Keratinocyte (primary cell): ENCODE measurements at regions not wholly inside any gene's neighbourhood (a gene's known extent, or its start where the extent isn't known, plus 50 kb on each side); places are given as distances from the start of the nearest gene placed in this dataset.
"Not testable (repeated sequence)": the region's sequence is repeated elsewhere in the genome, so short reads cannot be mapped to it uniquely, and the experiment has no call there.

Experiments
- DNase-seq: peaks from one replicate; pipeline ENCODE4 v3.0.0-alpha.2; 2011; ENCODE audit warnings: low read depth, missing footprints, low spot score
- FAIRE-seq: peaks from 2 replicates; lab custom pipeline; 2011; peaks lifted over from hg19 to GRCh38; lab: Jason Lieb, UNC
- H2AFZ ChIP-seq: 2 replicates; pipeline ENCODE4 v1.6.0; 2012; ENCODE audit warnings: low read length, control low read depth, inconsistent platforms; ENCODE audit not compliant: control insufficient read depth
- H3K27ac ChIP-seq: 2 replicates; pipeline ENCODE4 v1.5.1; 2011; ENCODE audit warnings: low read length; ENCODE audit not compliant: control insufficient read depth, insufficient read depth
- H3K27me3 ChIP-seq: 3 replicates; pipeline ENCODE4 v1.6.0; 2011; ENCODE audit warnings: low read length; ENCODE audit not compliant: control insufficient read depth, insufficient read depth; ENCODE audit errors: extremely low read depth
- H3K36me3 ChIP-seq, 2 experiments: 2 replicates in 1 of 2; 3 replicates in 1 of 2; pipeline ENCODE4 v1.5.1; 2011; ENCODE audit warnings: low read length in 2 of 2, mild to moderate bottlenecking in 1 of 2; ENCODE audit not compliant: control insufficient read depth in 2 of 2, insufficient read depth in 2 of 2; ENCODE audit errors: extremely low read depth in 1 of 2
- H3K4me1 ChIP-seq: 3 replicates; pipeline ENCODE4 v1.5.1; 2011; ENCODE audit warnings: low read length; ENCODE audit not compliant: control insufficient read depth, insufficient read depth; ENCODE audit errors: extremely low read depth
- H3K4me2 ChIP-seq: 3 replicates; pipeline ENCODE4 v1.6.0; 2011; ENCODE audit warnings: low read depth, low read length; ENCODE audit not compliant: control insufficient read depth, insufficient read depth; ENCODE audit errors: extremely low read depth
- H3K4me3 ChIP-seq, 3 experiments: fragments of 200-600 bp in 1 of 3; sonication (generic) in 1 of 3; 2 replicates in 2 of 3; 3 replicates in 1 of 3; pipeline ENCODE4 v1.5.1; 2011 to 2016; ENCODE audit warnings: low read length in 3 of 3, mild to moderate bottlenecking in 3 of 3, control low read depth in 2 of 3, inconsistent platforms in 1 of 3, low read depth in 1 of 3, mixed read lengths in 1 of 3, mixed run types in 1 of 3, moderate library complexity in 1 of 3; ENCODE audit not compliant: control insufficient read depth in 2 of 3, insufficient read depth in 2 of 3; ENCODE audit errors: extremely low read depth in 1 of 3
- H3K79me2 ChIP-seq: 2 replicates; pipeline ENCODE4 v1.6.0; 2012; ENCODE audit warnings: low read length; ENCODE audit not compliant: control insufficient read depth, insufficient read depth
- H3K9ac ChIP-seq: 3 replicates; pipeline ENCODE4 v1.6.0; 2011; ENCODE audit warnings: low read length; ENCODE audit not compliant: control insufficient read depth, insufficient read depth; ENCODE audit errors: extremely low read depth
- H3K9me1 ChIP-seq: 3 replicates; pipeline ENCODE4 v1.6.0; 2011; ENCODE audit warnings: low read length; ENCODE audit not compliant: control insufficient read depth, insufficient read depth; ENCODE audit errors: extremely low read depth
- H3K9me3 ChIP-seq: 2 replicates; pipeline ENCODE4 v1.5.1; 2012; ENCODE audit warnings: low read depth, low read length; ENCODE audit not compliant: control insufficient read depth
- H4K20me1 ChIP-seq: 3 replicates; pipeline ENCODE4 v1.6.0; 2011; ENCODE audit warnings: low read length; ENCODE audit not compliant: control insufficient read depth, insufficient read depth; ENCODE audit errors: extremely low read depth
- dilution Hi-C: fragments of 300-500 bp; cut with MboI; formaldehyde crosslinking; loops from one replicate; pipeline ENCODE4 v1.7.0; 2020; ENCODE audit warnings: low sequenced_read_pairs; ENCODE audit not compliant: extremely low pct_ligation_motif_present

- H3K9ac ChIP-seq, H2AFZ ChIP-seq, H3K4me2 ChIP-seq: not testable (repeated sequence)
These were observed 188.3 kb downstream of the NPIPB11 start for GRCh38 chr16:29218171-29218570.

GRCh38 chr16:29217752-29218126 is 188.8 kb downstream of the NPIPB11 start:
- FAIRE-seq, H3K9me3 ChIP-seq, DNase-seq, H3K27me3 ChIP-seq, H3K4me2 ChIP-seq, H4K20me1 ChIP-seq, H3K4me3 ChIP-seq, H3K27ac ChIP-seq, H3K36me3 ChIP-seq, H3K9me1 ChIP-seq, dilution Hi-C loops, H3K4me1 ChIP-seq, H3K79me2 ChIP-seq, H2AFZ ChIP-seq, H3K9ac ChIP-seq: not testable (repeated sequence)

More at GRCh38 chr16:29218171-29218570, 188.3 kb downstream of the NPIPB11 start:
- H3K4me3 ChIP-seq, DNase-seq, H4K20me1 ChIP-seq, H3K27ac ChIP-seq, H3K79me2 ChIP-seq, H3K36me3 ChIP-seq, H3K9me3 ChIP-seq, dilution Hi-C loops, H3K9me1 ChIP-seq, FAIRE-seq, H3K4me1 ChIP-seq, H3K27me3 ChIP-seq: not testable (repeated sequence)

DNA sequence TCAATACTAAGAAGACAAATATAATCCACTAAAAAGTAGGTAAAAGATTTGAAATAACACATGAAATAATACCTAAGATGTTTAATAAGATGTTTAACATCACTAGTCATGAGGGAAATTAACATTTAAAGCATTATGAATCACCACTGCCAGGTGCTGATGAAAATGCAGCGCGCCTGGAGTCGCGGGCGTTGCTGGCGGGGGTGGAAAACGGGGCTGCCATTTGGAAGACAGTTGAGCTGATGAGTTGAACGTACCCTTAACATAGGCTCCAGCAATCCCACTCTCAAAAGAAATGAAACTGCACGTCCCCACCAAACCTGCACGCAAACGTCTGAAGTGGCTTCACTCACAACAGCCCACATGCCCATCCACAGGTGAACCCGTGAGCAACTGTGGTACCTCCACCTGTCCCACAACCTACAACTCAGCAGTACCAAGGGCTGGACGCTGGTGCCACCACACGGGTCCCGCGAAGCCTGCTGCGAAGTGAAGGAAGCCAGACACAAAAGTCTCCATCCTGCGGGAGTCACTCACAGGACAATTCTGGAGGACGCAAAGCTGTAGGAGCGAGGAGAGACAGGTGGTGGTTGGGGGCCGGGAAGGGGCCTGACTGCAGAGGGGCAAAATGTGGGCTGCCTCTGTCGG is 189.3 kb downstream of the NPIPB11 start:
- H3K9me3 ChIP-seq, H3K79me2 ChIP-seq, H3K27ac ChIP-seq, H3K27me3 ChIP-seq, H3K9ac ChIP-seq, H3K9me1 ChIP-seq, dilution Hi-C loops, H4K20me1 ChIP-seq, DNase-seq, H3K36me3 ChIP-seq, H3K4me1 ChIP-seq, FAIRE-seq, H3K4me2 ChIP-seq, H3K4me3 ChIP-seq, H2AFZ ChIP-seq: not testable (repeated sequence)

- H3K27ac ChIP-seq, dilution Hi-C loops: not testable (repeated sequence)
These were observed 192.7 kb downstream of the NPIPB11 start for GRCh38 chr16:29213770-29214169.

DNA sequence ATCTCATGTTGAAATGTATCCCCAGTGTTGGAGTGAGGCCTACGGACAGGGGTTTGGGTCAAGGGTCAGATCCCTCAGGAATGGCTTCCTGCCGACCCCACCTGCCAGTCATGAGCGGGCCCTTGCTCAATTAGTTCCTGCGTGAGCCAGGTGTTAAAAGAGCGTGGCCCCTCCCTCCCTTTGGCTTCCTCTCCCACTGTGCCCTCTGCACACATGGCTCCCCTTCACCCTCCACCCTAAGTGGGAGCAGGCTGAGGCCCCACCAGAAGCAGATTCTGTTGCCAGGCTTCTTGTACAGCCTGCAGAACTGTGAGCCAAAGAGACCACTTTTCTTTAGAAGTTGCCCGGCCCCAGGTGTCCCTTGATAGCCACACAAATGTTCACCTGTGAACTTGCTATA is 193.3 kb downstream of the NPIPB11 start:
- H3K4me3 ChIP-seq, H3K9ac ChIP-seq, H3K9me1 ChIP-seq, H4K20me1 ChIP-seq, H3K27ac ChIP-seq, H3K4me1 ChIP-seq, H3K9me3 ChIP-seq, H3K36me3 ChIP-seq, H2AFZ ChIP-seq, H3K4me2 ChIP-seq, H3K27me3 ChIP-seq, DNase-seq, H3K79me2 ChIP-seq, dilution Hi-C loops, FAIRE-seq: not testable (repeated sequence)

More at GRCh38 chr16:29213770-29214169, 192.7 kb downstream of the NPIPB11 start:
- not testable (repeated sequence) for H3K36me3 ChIP-seq, H4K20me1 ChIP-seq, H3K9me1 ChIP-seq, H3K4me1 ChIP-seq, H3K79me2 ChIP-seq, H3K4me3 ChIP-seq, H3K9ac ChIP-seq, DNase-seq, H2AFZ ChIP-seq, H3K27me3 ChIP-seq, H3K9me3 ChIP-seq, H3K4me2 ChIP-seq
- FAIRE-seq = peak; percentile 26
